Tibial artery (tissue), 4 donors: ENCODE measurements at regions not wholly inside any gene's neighbourhood (a gene's known extent, or its start where the extent isn't known, plus 50 kb on each side); places are given as distances from the start of the nearest gene placed in this dataset.

Experiments used
- DNase-seq, 2 donors: peaks; one replicate each; pipeline ENCODE4 v3.0.0-alpha.2; 2019
- H3K27ac ChIP-seq, 2 donors: fragments of 200-600 bp; sonication (generic) in 1 of 2; 1 replicate in 1 of 2; 2 replicates in 1 of 2; pipeline ENCODE4 v1.5.1; 2018 to 2019; ENCODE audit warnings: mild to moderate bottlenecking in 1 of 2
- H3K27me3 ChIP-seq, 2 donors: fragments of 200-600 bp; sonication (generic) in 1 of 2; one replicate each; pipeline versions ENCODE4 v1.5.1 to v1.6.0; 2016 to 2019
- H3K36me3 ChIP-seq, 3 donors: fragments of 200-600 bp; sonication (generic) in 2 of 3; one replicate each; pipeline ENCODE4 v1.5.1; 2016 to 2019; ENCODE audit warnings: mild to moderate bottlenecking in 2 of 3
- H3K4me1 ChIP-seq, 4 donors: fragments of 200-600 bp; sonication (generic) in 2 of 4; 1 replicate in 3 of 4; 2 replicates in 1 of 4; pipeline ENCODE4 v1.5.1; 2016 to 2019
- H3K4me3 ChIP-seq, 2 donors: fragments of 200-600 bp; sonication (generic) in 1 of 2; 1 replicate in 1 of 2; 2 replicates in 1 of 2; pipeline ENCODE4 v1.5.1; 2018 to 2019; ENCODE audit warnings: mild to moderate bottlenecking in 2 of 2
- H3K9me3 ChIP-seq, 3 donors: fragments of 200-600 bp; sonication (generic) in 1 of 3; one replicate each; pipeline ENCODE4 v1.5.1; 2016 to 2019
- intact Hi-C: fragments of 100-400 bp; cut with DNase I; formaldehyde crosslinking; loops from one replicate; pipeline ENCODE4 v1.15.0; 2023; ENCODE audit warnings: low total_unique reads
- TF ChIP-seq, protein P1 (sequence below), 2 experiments: fragments of 200-600 bp in 1 of 2; fragments of 450-650 bp in 1 of 2; IDR thresholded peaks; one replicate each; pipeline ENCODE4 v1.5.1; 2017 to 2019; ENCODE audit warnings: antibody characterized with exemption in 2 of 2, mild to moderate bottlenecking in 1 of 2, moderate library complexity in 1 of 2

GRCh38 chr15:88323976-88324740 lies 67.6 kb upstream of the NTRK3 start:
- Histone ChIP-seq H3K27me3 (peaks cover 0 to 5% of the 10 kb centered on the region in 2 donors), H3K9me3 (no peaks in the 10 kb centered on the region), H3K36me3 (no peaks in the 10 kb centered on the region), H3K4me1 (no peaks in the 10 kb centered on the region), H3K27ac (no peak overlapping the region), H3K4me3 (no peak overlapping the region)
- no peak for DNase-seq
- intact Hi-C loops = no loop called here
- TF ChIP-seq, protein P1, sequence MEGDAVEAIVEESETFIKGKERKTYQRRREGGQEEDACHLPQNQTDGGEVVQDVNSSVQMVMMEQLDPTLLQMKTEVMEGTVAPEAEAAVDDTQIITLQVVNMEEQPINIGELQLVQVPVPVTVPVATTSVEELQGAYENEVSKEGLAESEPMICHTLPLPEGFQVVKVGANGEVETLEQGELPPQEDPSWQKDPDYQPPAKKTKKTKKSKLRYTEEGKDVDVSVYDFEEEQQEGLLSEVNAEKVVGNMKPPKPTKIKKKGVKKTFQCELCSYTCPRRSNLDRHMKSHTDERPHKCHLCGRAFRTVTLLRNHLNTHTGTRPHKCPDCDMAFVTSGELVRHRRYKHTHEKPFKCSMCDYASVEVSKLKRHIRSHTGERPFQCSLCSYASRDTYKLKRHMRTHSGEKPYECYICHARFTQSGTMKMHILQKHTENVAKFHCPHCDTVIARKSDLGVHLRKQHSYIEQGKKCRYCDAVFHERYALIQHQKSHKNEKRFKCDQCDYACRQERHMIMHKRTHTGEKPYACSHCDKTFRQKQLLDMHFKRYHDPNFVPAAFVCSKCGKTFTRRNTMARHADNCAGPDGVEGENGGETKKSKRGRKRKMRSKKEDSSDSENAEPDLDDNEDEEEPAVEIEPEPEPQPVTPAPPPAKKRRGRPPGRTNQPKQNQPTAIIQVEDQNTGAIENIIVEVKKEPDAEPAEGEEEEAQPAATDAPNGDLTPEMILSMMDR (IDR thresholded peaks at IDR 0.05) = no peak

DNA sequence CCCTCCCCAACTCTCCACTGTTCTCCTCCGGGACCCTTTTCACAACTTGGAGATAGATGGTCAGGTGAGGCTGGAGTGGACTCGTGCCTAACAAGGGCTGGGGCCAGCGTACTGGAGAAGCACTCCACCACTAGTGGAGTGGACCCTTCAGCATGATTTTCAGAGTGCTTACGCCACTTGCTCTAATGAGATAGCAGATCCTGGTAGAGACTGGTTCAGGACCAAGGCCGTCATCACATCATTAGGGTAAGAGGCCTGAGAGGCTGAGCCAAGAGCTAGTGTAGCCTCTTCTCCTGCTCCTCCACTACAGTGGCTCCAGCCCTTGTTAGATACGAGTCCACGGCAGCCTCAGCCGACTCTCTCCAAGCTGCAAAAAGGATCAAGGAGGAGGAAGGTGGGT lies 66.9 kb upstream of the NTRK3 start:
- Histone ChIP-seq H3K9me3 (no peaks in the 10 kb centered on the region), H3K27ac (no peak overlapping the region), H3K4me1 (no peaks in the 10 kb centered on the region), H3K4me3 (no peak overlapping the region), H3K27me3 (peaks cover 0 to 5% of the 10 kb centered on the region in 2 donors), H3K36me3 (no peaks in the 10 kb centered on the region)
- TF ChIP-seq, protein P1 (IDR thresholded peaks at IDR 0.05) = no peak
- no peak for DNase-seq
- intact Hi-C loops = no loop called here

GRCh38 chr15:88322461-88322860 lies 65.9 kb upstream of the NTRK3 start:
- H3K27me3 ChIP-seq = peaks cover 0 to 5% of the 10 kb centered on the region in 2 donors
- intact Hi-C loops = no loop called here
- H3K9me3 ChIP-seq = no peaks in the 10 kb centered on the region
- DNase-seq = no peak
- H3K4me1 ChIP-seq = no peaks in the 10 kb centered on the region
- H3K36me3 ChIP-seq = no peaks in the 10 kb centered on the region
- no peak overlapping the region for H3K4me3 ChIP-seq
- no peak overlapping the region for H3K27ac ChIP-seq
- TF ChIP-seq, protein P1 (IDR thresholded peaks at IDR 0.05) = no peak

- H3K9me3 ChIP-seq = no peaks in the 10 kb centered on the region
- DNase-seq = no peak
- no peak overlapping the region for H3K27ac ChIP-seq
- H3K4me3 ChIP-seq = no peak overlapping the region
- no peaks in the 10 kb centered on the region for H3K36me3 ChIP-seq
- H3K27me3 ChIP-seq = peaks cover 0 to 5% of the 10 kb centered on the region in 2 donors
- no peaks in the 10 kb centered on the region for H3K4me1 ChIP-seq
- intact Hi-C loops = no loop called here
- TF ChIP-seq, protein P1 (IDR thresholded peaks at IDR 0.05) = no peak
Measured at GRCh38 chr15:88321271-88321670, 64.7 kb upstream of the NTRK3 start.

- no peaks in the 10 kb centered on the region for H3K9me3 ChIP-seq
- H3K36me3 ChIP-seq = no peaks in the 10 kb centered on the region
- TF ChIP-seq, protein P1 (IDR thresholded peaks at IDR 0.05) = no peak
- no peak for DNase-seq
- no peaks in the 10 kb centered on the region for H3K27me3 ChIP-seq
- no peaks in the 10 kb centered on the region for H3K4me1 ChIP-seq
- H3K4me3 ChIP-seq = no peak overlapping the region
- intact Hi-C loops = no loop called here
- no peak overlapping the region for H3K27ac ChIP-seq
Measured at GRCh38 chr15:88316586-88316985, 60.0 kb upstream of the NTRK3 start.
